Glutamatergic neuron (in vitro differentiated cells): ENCODE measurements at regions not wholly inside any gene's neighbourhood (a gene's known extent, or its start where the extent isn't known, plus 50 kb on each side); places are given as distances from the start of the nearest gene placed in this dataset.
A peak's percentile ranks its signal among the peaks of the same experiment; 100 is the strongest.

Experiments
- DNase-seq: peaks from one replicate; pipeline ENCODE4 v3.0.0; 2022
- H3K27ac Mint-ChIP-seq: one replicate; pipeline ENCODE4 v1.8.0; 2020; ENCODE audit warnings: mild to moderate bottlenecking, mixed read lengths, inconsistent platforms; ENCODE audit not compliant: unreplicated experiment
- H3K27me3 Mint-ChIP-seq: one replicate; pipeline ENCODE4 v1.8.0; 2020; ENCODE audit warnings: mild to moderate bottlenecking, moderate library complexity, mixed read lengths, inconsistent platforms; ENCODE audit not compliant: unreplicated experiment
- H3K36me3 Mint-ChIP-seq: one replicate; pipeline ENCODE4 v1.8.0; 2020; ENCODE audit warnings: mild to moderate bottlenecking, mixed read lengths, inconsistent platforms; ENCODE audit not compliant: unreplicated experiment
- H3K4me1 Mint-ChIP-seq: one replicate; pipeline ENCODE4 v1.8.0; 2020; ENCODE audit warnings: mild to moderate bottlenecking, low read depth, mixed read lengths, inconsistent platforms; ENCODE audit not compliant: unreplicated experiment
- H3K4me3 Mint-ChIP-seq: one replicate; pipeline ENCODE4 v1.8.0; 2020; ENCODE audit warnings: mild to moderate bottlenecking, mixed read lengths, inconsistent platforms; ENCODE audit not compliant: unreplicated experiment
- H3K9me3 Mint-ChIP-seq: one replicate; pipeline ENCODE4 v1.8.0; 2020; ENCODE audit warnings: mild to moderate bottlenecking, moderate library complexity, mixed read lengths, inconsistent platforms; ENCODE audit not compliant: unreplicated experiment
- CTCF ChIP-seq: fragments of 200-600 bp; sonication (generic); IDR thresholded peaks from one replicate; pipeline ENCODE4 v1.5.0; 2021; ENCODE audit not compliant: partially characterized antibody, unreplicated experiment

GRCh38 chr22:48423481-48423911 lies 1404.2 kb downstream of the BRD1 start:
- H3K4me3 Mint-ChIP-seq = no peak overlapping the region

DNA sequence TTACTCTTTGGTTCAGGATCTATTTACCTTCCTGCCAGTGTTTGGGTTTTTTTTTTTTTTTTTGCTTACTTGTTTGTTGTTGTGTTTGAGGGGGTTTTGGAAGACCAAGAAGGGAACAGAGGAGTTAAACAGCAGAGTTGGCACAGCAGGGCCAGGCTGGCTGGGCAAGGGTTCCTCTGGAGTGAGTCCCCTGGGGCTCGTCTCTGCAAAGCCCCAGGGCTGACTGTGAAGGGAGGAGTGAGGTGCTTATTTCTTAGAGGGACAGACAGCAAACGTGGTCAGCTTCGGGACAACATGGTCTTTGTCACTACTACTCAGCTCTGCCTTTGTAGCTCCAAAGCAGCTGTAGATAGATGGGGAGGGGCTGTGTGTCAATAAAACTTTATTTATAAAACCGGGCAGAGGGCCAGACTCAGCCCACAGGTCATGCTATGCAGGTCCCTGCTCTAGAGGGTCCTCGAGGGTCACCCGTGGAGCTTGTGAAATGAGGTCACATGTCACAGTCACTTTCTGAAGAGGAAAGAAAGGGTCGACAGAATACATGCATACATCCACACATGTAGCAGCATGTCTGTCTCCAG lies 1404.7 kb downstream of the BRD1 start:
- Mint-ChIP-seq H3K27me3 (peaks cover 14% of the 10 kb centered on the region), H3K4me3 (no peak overlapping the region), H3K9me3 (peaks cover 16% of the 10 kb centered on the region), H3K4me1 (no peaks in the 10 kb centered on the region), H3K36me3 (peaks cover 5% of the 10 kb centered on the region), H3K27ac (peak overlapping the region; percentile 55)
- TF ChIP-seq CTCF = no peak
- no peak for DNase-seq

More at GRCh38 chr22:48423481-48423911, 1404.2 kb downstream of the BRD1 start:
- peak; percentile 25 for DNase-seq
- H3K9me3 Mint-ChIP-seq = peaks cover 18% of the 10 kb centered on the region
- peaks cover 14% of the 10 kb centered on the region for H3K27me3 Mint-ChIP-seq
- TF ChIP-seq CTCF = no peak
- H3K27ac Mint-ChIP-seq = no peak overlapping the region
- H3K4me1 Mint-ChIP-seq = no peaks in the 10 kb centered on the region
- H3K36me3 Mint-ChIP-seq = peaks cover 5% of the 10 kb centered on the region

- no peak overlapping the region for H3K4me3 Mint-ChIP-seq
- no peak for DNase-seq
- no peak overlapping the region for H3K27ac Mint-ChIP-seq
- no peaks in the 10 kb centered on the region for H3K4me1 Mint-ChIP-seq
- no peak for TF ChIP-seq CTCF
- peaks cover 6% of the 10 kb centered on the region for H3K27me3 Mint-ChIP-seq
- peaks cover 5% of the 10 kb centered on the region for H3K36me3 Mint-ChIP-seq
- H3K9me3 Mint-ChIP-seq = peaks cover 8% of the 10 kb centered on the region
These were observed 1408.8 kb downstream of the BRD1 start for GRCh38 chr22:48418831-48419230.

- Mint-ChIP-seq H3K4me3 (no peak overlapping the region), H3K36me3 (peaks cover 5% of the 10 kb centered on the region), H3K4me1 (no peaks in the 10 kb centered on the region), H3K9me3 (peaks cover 2% of the 10 kb centered on the region), H3K27ac (no peak overlapping the region), H3K27me3 (peaks cover 2% of the 10 kb centered on the region)
- no peak for TF ChIP-seq CTCF
- no peak for DNase-seq
These were observed 1410.2 kb downstream of the BRD1 start for GRCh38 chr22:48417225-48418070.
